ENCODE measurements at regions not wholly inside any gene's neighbourhood (a gene's known extent, or its start where the extent isn't known, plus 50 kb on each side); places are given as distances from the start of the nearest gene placed in this dataset.

DNA sequence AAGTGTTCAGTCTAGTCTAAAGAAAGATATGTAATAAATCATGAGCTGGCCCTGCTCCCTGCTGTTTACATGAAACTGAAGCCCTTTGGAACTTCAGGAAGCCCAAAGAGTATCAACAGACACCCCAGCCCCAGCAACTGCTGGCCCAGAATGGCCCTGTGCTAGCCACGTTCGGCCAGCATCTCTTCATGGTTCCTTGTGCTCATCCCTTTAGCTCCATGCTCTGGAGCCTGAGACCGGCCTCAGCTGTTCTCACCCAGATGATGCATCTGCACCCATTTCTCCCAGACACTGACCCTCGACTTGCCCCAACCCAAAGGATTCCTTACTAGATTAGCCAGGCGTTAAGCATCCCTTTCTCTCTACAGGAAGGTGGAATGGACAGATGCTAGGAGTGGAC is 207.3 kb downstream of the HS3ST3B1 start:
- H3K36me3 ChIP-seq (ENCODE audit: control insufficient read depth in 2 of 2, insufficient read depth in 2 of 2, low read length in 2 of 2) = no peaks in the 10 kb centered on the region
- no peaks in the 10 kb centered on the region for H3K27me3 ChIP-seq (ENCODE audit: control insufficient read depth in 2 of 2, insufficient read depth in 2 of 2, low read length in 2 of 2)
- no peak overlapping the region for H3K27ac ChIP-seq (ENCODE audit: low read depth in 2 of 2, low read length in 2 of 2)
- H3K9me3 ChIP-seq (ENCODE audit: control insufficient read depth in 2 of 2, low read length in 2 of 2) = no peaks in the 10 kb centered on the region
- H3K4me3 ChIP-seq (ENCODE audit: low read length in 2 of 2) = no peak overlapping the region
- no peaks in the 10 kb centered on the region for H3K4me1 ChIP-seq (ENCODE audit: control insufficient read depth in 2 of 2, insufficient read depth in 2 of 2, low read length in 2 of 2)
- H3K9ac ChIP-seq (ENCODE audit: low read depth in 1 of 2, low read length in 2 of 2) = no peak overlapping the region

DNA sequence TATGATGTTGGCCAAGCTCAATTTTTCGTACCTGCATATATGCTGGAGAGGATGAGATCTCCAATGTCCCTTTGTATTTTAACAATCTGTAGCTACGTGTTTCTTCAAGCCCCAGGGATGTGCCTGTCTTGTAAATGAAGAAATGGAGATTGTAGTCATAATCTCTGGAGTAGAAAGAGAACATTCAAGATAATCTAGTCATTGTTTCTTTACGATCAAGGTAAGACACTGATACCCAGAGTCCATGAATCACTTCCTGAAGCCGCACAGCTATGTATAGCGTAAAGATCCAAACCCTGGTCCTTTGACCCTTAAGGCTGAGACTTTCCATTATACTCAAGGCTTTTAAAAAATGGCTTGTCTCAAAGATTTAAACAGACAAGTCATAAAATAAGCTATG is 205.5 kb downstream of the HS3ST3B1 start:
- H3K36me3 ChIP-seq (ENCODE audit: control insufficient read depth in 2 of 2, insufficient read depth in 2 of 2, low read length in 2 of 2) = no peaks in the 10 kb centered on the region
- no peaks in the 10 kb centered on the region for H3K4me1 ChIP-seq (ENCODE audit: control insufficient read depth in 2 of 2, insufficient read depth in 2 of 2, low read length in 2 of 2)
- no peak overlapping the region for H3K27ac ChIP-seq (ENCODE audit: low read depth in 2 of 2, low read length in 2 of 2)
- no peaks in the 10 kb centered on the region for H3K27me3 ChIP-seq (ENCODE audit: control insufficient read depth in 2 of 2, insufficient read depth in 2 of 2, low read length in 2 of 2)
- H3K9ac ChIP-seq (ENCODE audit: low read depth in 1 of 2, low read length in 2 of 2) = no peak overlapping the region
- H3K4me3 ChIP-seq (ENCODE audit: low read length in 2 of 2) = no peak overlapping the region
- no peaks in the 10 kb centered on the region for H3K9me3 ChIP-seq (ENCODE audit: control insufficient read depth in 2 of 2, low read length in 2 of 2)

DNA sequence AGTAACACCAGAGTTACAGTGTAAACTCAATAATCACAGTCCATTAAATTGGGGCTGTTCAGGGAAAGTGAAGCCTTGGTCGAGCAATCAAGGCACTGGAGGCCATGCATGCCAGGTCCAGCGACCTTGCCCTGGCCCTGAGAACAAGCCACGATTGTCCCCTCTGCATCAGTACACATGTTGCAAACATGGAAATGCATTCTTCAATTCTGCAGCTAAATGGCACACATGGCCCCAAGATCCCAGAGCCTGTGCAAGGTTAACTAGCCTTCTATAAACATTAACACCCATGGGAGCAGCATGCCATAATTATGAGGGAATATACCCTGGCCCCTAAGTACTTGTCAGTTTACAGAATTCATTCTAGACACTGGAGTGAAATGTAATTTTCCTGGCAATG is 204.7 kb downstream of the HS3ST3B1 start:
- H3K4me3 ChIP-seq (ENCODE audit: low read length in 2 of 2) = no peak overlapping the region
- no peaks in the 10 kb centered on the region for H3K27me3 ChIP-seq (ENCODE audit: control insufficient read depth in 2 of 2, insufficient read depth in 2 of 2, low read length in 2 of 2)
- H3K9me3 ChIP-seq (ENCODE audit: control insufficient read depth in 2 of 2, low read length in 2 of 2) = no peaks in the 10 kb centered on the region
- no peak overlapping the region for H3K9ac ChIP-seq (ENCODE audit: low read depth in 1 of 2, low read length in 2 of 2)
- no peaks in the 10 kb centered on the region for H3K4me1 ChIP-seq (ENCODE audit: control insufficient read depth in 2 of 2, insufficient read depth in 2 of 2, low read length in 2 of 2)
- H3K36me3 ChIP-seq (ENCODE audit: control insufficient read depth in 2 of 2, insufficient read depth in 2 of 2, low read length in 2 of 2) = no peaks in the 10 kb centered on the region
- H3K27ac ChIP-seq (ENCODE audit: low read depth in 2 of 2, low read length in 2 of 2) = no peak overlapping the region

DNA sequence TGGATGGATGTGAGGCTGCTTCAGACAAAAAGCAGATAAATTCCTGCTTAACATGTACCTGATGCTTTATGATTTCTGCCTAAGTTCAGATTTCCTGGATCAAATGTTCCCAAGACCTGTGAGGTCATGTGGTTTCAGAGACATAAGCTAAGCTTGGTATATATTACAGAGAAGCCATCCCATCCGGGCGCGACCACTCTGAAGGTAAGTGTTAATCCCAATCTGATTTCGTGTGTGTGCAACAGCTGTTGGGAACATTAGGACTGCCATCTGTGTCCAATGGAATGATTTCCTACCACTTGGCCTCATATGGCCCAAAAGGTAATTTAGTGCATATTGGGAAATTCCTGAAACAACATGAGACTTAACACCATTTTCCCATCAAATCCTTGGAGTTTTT is 199.1 kb downstream of the HS3ST3B1 start:
- no peaks in the 10 kb centered on the region for H3K27me3 ChIP-seq (ENCODE audit: control insufficient read depth in 2 of 2, insufficient read depth in 2 of 2, low read length in 2 of 2)
- H3K4me1 ChIP-seq (ENCODE audit: control insufficient read depth in 2 of 2, insufficient read depth in 2 of 2, low read length in 2 of 2) = no peaks in the 10 kb centered on the region
- H3K9ac ChIP-seq (ENCODE audit: low read depth in 1 of 2, low read length in 2 of 2) = no peak overlapping the region
- no peak overlapping the region for H3K27ac ChIP-seq (ENCODE audit: low read depth in 2 of 2, low read length in 2 of 2)
- H3K9me3 ChIP-seq (ENCODE audit: control insufficient read depth in 2 of 2, low read length in 2 of 2) = no peaks in the 10 kb centered on the region
- no peaks in the 10 kb centered on the region for H3K36me3 ChIP-seq (ENCODE audit: control insufficient read depth in 2 of 2, insufficient read depth in 2 of 2, low read length in 2 of 2)
- no peak overlapping the region for H3K4me3 ChIP-seq (ENCODE audit: low read length in 2 of 2)

DNA sequence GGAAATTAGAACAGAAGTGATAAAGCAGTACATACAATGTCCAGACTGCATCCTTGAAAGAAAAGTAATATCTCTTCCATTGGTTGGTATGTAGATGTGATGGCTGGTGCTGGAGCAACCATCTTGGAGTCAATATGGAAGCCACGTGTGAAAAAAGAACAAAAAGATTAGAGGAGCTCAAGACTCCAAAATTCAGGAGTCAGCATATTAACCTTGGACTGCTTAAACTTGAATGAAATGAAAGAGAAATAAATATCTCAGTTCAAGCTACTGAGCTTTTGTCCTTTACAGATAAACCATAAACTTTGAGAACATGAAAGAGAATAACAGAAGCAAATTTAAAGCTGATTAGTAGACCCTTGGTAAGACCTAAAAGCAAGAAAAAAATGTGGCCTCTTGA is 197.9 kb downstream of the HS3ST3B1 start:
- Histone ChIP-seq H3K27ac (ENCODE audit: low read depth in 2 of 2, low read length in 2 of 2) (no peak overlapping the region), H3K9me3 (ENCODE audit: control insufficient read depth in 2 of 2, low read length in 2 of 2) (no peaks in the 10 kb centered on the region), H3K9ac (ENCODE audit: low read depth in 1 of 2, low read length in 2 of 2) (no peak overlapping the region), H3K4me1 (ENCODE audit: control insufficient read depth in 2 of 2, insufficient read depth in 2 of 2, low read length in 2 of 2) (no peaks in the 10 kb centered on the region), H3K4me3 (ENCODE audit: low read length in 2 of 2) (no peak overlapping the region), H3K27me3 (ENCODE audit: control insufficient read depth in 2 of 2, insufficient read depth in 2 of 2, low read length in 2 of 2) (no peaks in the 10 kb centered on the region), H3K36me3 (ENCODE audit: control insufficient read depth in 2 of 2, insufficient read depth in 2 of 2, low read length in 2 of 2) (no peaks in the 10 kb centered on the region)

DNA sequence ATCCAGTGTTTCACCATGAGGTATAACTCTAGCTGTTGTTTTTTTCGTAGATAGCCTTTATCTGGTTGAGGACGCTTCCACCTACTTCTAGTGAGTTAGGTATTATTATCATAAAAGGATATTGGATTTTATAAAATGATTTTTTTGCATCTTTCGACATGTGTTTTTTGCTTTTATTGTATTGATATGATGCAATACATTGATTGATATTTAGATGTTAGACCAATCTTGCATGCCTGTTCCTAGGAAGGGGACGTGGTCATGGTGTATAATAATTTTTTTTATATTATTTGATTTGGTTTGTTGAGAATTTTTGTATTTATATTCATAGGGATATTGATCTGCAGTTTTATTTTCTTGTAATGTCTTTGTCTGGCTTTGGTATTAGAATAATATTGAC is 193.3 kb downstream of the HS3ST3B1 start:
- no peak overlapping the region for H3K27ac ChIP-seq (ENCODE audit: low read depth in 2 of 2, low read length in 2 of 2)
- no peaks in the 10 kb centered on the region for H3K36me3 ChIP-seq (ENCODE audit: control insufficient read depth in 2 of 2, insufficient read depth in 2 of 2, low read length in 2 of 2)
- no peaks in the 10 kb centered on the region for H3K27me3 ChIP-seq (ENCODE audit: control insufficient read depth in 2 of 2, insufficient read depth in 2 of 2, low read length in 2 of 2)
- no peaks in the 10 kb centered on the region for H3K9me3 ChIP-seq (ENCODE audit: control insufficient read depth in 2 of 2, low read length in 2 of 2)
- H3K4me3 ChIP-seq (ENCODE audit: low read length in 2 of 2) = no peak overlapping the region
- H3K4me1 ChIP-seq (ENCODE audit: control insufficient read depth in 2 of 2, insufficient read depth in 2 of 2, low read length in 2 of 2) = no peaks in the 10 kb centered on the region
- no peak overlapping the region for H3K9ac ChIP-seq (ENCODE audit: low read depth in 1 of 2, low read length in 2 of 2)

DNA sequence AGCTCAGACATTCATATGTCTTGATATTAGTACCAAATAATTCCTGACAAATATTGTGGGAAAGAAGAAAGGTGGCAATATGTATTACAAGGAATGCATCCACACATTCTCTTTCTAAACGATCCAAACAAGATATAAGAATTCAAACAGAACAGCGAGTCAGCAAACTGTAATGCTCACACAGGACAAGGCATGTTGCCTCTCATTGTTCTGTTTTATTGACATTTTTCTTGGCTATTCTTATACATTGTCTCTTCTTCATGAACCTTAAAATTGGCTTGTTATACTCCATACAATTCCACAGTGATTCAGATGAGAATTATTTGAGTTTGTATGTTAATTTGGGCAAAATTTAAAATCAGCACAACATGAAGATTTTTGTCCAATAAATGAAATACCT is 189.1 kb downstream of the HS3ST3B1 start:
- Histone ChIP-seq H3K36me3 (ENCODE audit: control insufficient read depth in 2 of 2, insufficient read depth in 2 of 2, low read length in 2 of 2) (no peaks in the 10 kb centered on the region), H3K9me3 (ENCODE audit: control insufficient read depth in 2 of 2, low read length in 2 of 2) (peaks cover 0 to 2% of the 10 kb centered on the region in 2 donors), H3K4me3 (ENCODE audit: low read length in 2 of 2) (no peak overlapping the region), H3K27me3 (ENCODE audit: control insufficient read depth in 2 of 2, insufficient read depth in 2 of 2, low read length in 2 of 2) (no peaks in the 10 kb centered on the region), H3K9ac (ENCODE audit: low read depth in 1 of 2, low read length in 2 of 2) (no peak overlapping the region), H3K4me1 (ENCODE audit: control insufficient read depth in 2 of 2, insufficient read depth in 2 of 2, low read length in 2 of 2) (no peaks in the 10 kb centered on the region), H3K27ac (ENCODE audit: low read depth in 2 of 2, low read length in 2 of 2) (no peak overlapping the region)

DNA sequence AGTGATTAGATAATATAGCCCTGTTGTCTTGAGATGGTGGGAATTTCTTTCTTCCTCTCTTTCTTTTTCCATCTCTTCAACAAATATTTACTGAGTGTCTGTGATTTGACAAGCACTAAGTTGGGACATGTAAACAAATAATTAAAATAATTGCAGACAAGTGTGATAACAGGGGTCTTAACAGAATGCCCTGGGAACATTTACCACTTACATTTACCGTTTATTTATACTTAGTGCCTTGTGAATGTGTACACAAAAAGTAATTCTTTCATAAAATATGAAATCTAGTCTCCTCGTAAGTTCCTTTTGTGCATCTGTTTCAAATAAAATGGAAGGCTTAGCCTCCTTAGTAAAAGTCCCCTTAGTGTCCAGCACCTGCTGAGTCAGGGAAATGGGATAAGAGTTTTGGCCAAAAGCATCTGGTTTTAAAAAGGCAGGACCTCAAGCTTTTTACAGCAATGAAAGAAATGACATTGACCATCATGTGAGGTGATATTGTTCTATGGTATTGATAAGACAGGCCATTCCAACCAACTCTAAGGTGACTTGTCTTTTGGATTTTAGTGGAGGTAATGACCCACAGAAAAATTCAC is 188.2 kb downstream of the HS3ST3B1 start:
- Histone ChIP-seq H3K4me1 (ENCODE audit: control insufficient read depth in 2 of 2, insufficient read depth in 2 of 2, low read length in 2 of 2) (no peaks in the 10 kb centered on the region), H3K36me3 (ENCODE audit: control insufficient read depth in 2 of 2, insufficient read depth in 2 of 2, low read length in 2 of 2) (no peaks in the 10 kb centered on the region), H3K4me3 (ENCODE audit: low read length in 2 of 2) (no peak overlapping the region), H3K27me3 (ENCODE audit: control insufficient read depth in 2 of 2, insufficient read depth in 2 of 2, low read length in 2 of 2) (no peaks in the 10 kb centered on the region), H3K27ac (ENCODE audit: low read depth in 2 of 2, low read length in 2 of 2) (no peak overlapping the region), H3K9me3 (ENCODE audit: control insufficient read depth in 2 of 2, low read length in 2 of 2) (peaks cover 0 to 2% of the 10 kb centered on the region in 2 donors), H3K9ac (ENCODE audit: low read depth in 1 of 2, low read length in 2 of 2) (no peak overlapping the region)

DNA sequence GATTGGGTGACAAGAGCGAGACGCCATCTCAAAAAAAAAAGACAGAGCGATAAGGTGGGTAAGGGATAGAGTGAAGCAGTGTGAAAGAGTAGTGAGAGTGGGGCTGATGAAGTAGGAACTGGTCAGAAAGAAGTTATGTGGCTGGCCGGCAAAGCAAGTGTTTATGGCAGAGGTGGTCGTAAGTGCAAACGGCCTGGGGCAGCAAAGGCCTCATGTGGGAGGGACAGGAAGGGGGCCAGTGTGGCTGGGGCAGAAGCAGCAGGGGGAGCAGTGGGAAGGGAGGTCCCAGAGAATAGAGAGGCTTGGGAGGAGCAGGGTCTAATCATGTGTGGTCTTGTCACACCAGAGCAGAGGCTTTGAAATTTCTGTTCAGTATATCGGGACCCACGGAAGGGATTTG is 186.2 kb downstream of the HS3ST3B1 start:
- H3K27ac ChIP-seq (ENCODE audit: low read depth in 2 of 2, low read length in 2 of 2) = no peak overlapping the region
- H3K9ac ChIP-seq (ENCODE audit: low read depth in 1 of 2, low read length in 2 of 2) = no peak overlapping the region
- H3K4me1 ChIP-seq (ENCODE audit: control insufficient read depth in 2 of 2, insufficient read depth in 2 of 2, low read length in 2 of 2) = no peaks in the 10 kb centered on the region
- no peaks in the 10 kb centered on the region for H3K36me3 ChIP-seq (ENCODE audit: control insufficient read depth in 2 of 2, insufficient read depth in 2 of 2, low read length in 2 of 2)
- H3K4me3 ChIP-seq (ENCODE audit: low read length in 2 of 2) = no peak overlapping the region
- peaks cover 0 to 2% of the 10 kb centered on the region in 2 donors for H3K9me3 ChIP-seq (ENCODE audit: control insufficient read depth in 2 of 2, low read length in 2 of 2)
- H3K27me3 ChIP-seq (ENCODE audit: control insufficient read depth in 2 of 2, insufficient read depth in 2 of 2, low read length in 2 of 2) = no peaks in the 10 kb centered on the region

DNA sequence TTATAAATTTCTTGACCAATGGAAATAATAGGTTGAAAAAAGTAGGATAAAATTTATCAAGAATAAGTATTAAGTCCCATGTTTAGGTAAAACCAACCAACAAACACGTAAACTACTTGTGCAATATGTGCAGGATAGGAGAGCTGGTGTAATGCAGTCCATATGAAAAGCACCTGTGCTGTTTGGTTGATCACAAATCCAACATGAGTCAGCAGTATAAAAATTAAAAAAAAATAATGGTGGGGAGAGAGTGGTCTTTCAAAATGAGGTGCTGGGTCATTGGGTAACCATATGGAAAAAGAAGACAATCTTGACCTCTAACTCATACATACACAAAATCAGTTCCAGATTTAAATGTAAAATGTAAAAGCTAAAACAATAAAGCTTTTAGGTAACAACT is 181.8 kb downstream of the HS3ST3B1 start:
- Histone ChIP-seq H3K27me3 (ENCODE audit: control insufficient read depth in 2 of 2, insufficient read depth in 2 of 2, low read length in 2 of 2) (no peaks in the 10 kb centered on the region), H3K36me3 (ENCODE audit: control insufficient read depth in 2 of 2, insufficient read depth in 2 of 2, low read length in 2 of 2) (no peaks in the 10 kb centered on the region), H3K27ac (ENCODE audit: low read depth in 2 of 2, low read length in 2 of 2) (no peak overlapping the region), H3K4me1 (ENCODE audit: control insufficient read depth in 2 of 2, insufficient read depth in 2 of 2, low read length in 2 of 2) (no peaks in the 10 kb centered on the region), H3K9me3 (ENCODE audit: control insufficient read depth in 2 of 2, low read length in 2 of 2) (peaks cover 0 to 2% of the 10 kb centered on the region in 2 donors), H3K9ac (ENCODE audit: low read depth in 1 of 2, low read length in 2 of 2) (no peak overlapping the region), H3K4me3 (ENCODE audit: low read length in 2 of 2) (no peak overlapping the region)

DNA sequence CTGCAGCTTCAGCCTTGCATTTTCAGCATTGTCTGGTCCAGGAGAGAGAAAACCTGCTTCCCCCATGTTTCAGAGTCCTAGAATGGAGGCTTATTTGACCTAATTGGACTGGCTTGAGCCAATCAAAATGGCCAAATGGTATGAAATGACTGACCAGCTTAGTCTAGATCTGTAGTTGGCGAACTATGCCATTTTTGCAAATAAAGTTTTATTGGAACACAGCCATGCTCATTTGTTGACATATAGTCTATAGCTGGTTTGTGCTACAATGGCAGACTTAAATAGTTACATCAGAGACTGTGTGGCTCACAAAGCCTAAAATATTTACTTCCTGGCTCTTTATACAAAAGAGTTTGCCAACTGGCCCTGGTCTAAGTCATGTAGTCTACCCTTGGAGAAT is 180.8 kb downstream of the HS3ST3B1 start:
- Histone ChIP-seq H3K4me3 (ENCODE audit: low read length in 2 of 2) (no peak overlapping the region), H3K4me1 (ENCODE audit: control insufficient read depth in 2 of 2, insufficient read depth in 2 of 2, low read length in 2 of 2) (no peaks in the 10 kb centered on the region), H3K9me3 (ENCODE audit: control insufficient read depth in 2 of 2, low read length in 2 of 2) (peaks cover 0 to 2% of the 10 kb centered on the region in 2 donors), H3K27me3 (ENCODE audit: control insufficient read depth in 2 of 2, insufficient read depth in 2 of 2, low read length in 2 of 2) (no peaks in the 10 kb centered on the region), H3K27ac (ENCODE audit: low read depth in 2 of 2, low read length in 2 of 2) (no peak overlapping the region), H3K9ac (ENCODE audit: low read depth in 1 of 2, low read length in 2 of 2) (no peak overlapping the region), H3K36me3 (ENCODE audit: control insufficient read depth in 2 of 2, insufficient read depth in 2 of 2, low read length in 2 of 2) (no peaks in the 10 kb centered on the region)
